Motor neuron (in vitro differentiated cells): ENCODE measurements at regions not wholly inside any gene's neighbourhood (a gene's known extent, or its start where the extent isn't known, plus 50 kb on each side); places are given as distances from the start of the nearest gene placed in this dataset.

Source experiments
- ATAC-seq, 8 experiments: fragments of 200-7000 bp; cut with Tn5 transposase; replicated peaks in 6 of 8; 2 replicates each; pipeline ENCODE4 v1.8.0; 2021; ENCODE audit warnings: mild to moderate bottlenecking in 8 of 8, moderate library complexity in 8 of 8
- H3K27ac ChIP-seq, 2 donors: fragments of 250-450 bp; sonication (Bioruptor Pico); 2 replicates each; pipeline ENCODE4 v1.9.0; 2021; ENCODE audit warnings: antibody characterized with exemption in 2 of 2, mild to moderate bottlenecking in 2 of 2, moderate library complexity in 1 of 2
- H3K4me1 ChIP-seq, 2 donors: fragments of 250-450 bp; sonication (Bioruptor Pico); replicated peaks in 1 of 2; 2 replicates each; pipeline ENCODE4 v1.6.1; 2021; ENCODE audit warnings: antibody characterized with exemption in 2 of 2, mild to moderate bottlenecking in 2 of 2, moderate library complexity in 1 of 2
- H3K4me3 ChIP-seq, 5 donors: fragments of 250-450 bp; sonication (Bioruptor Pico); 2 replicates each; pipeline ENCODE4 v1.9.0; 2021; ENCODE audit warnings: antibody characterized with exemption in 5 of 5, mild to moderate bottlenecking in 5 of 5, moderate library complexity in 4 of 5
- WGBS, 10 experiments: fragments of 450-650 bp; shearing (Covaris generic); methylation state at CpG; one replicate each; pipeline ENCODE4 v1.0.0; 2022; 5-methylcytosine and 5-hydroxymethylcytosine counted together
- in situ Hi-C, 9 experiments: fragments of 400-800 bp; cut with MboI; loops; one replicate each; pipeline ENCODE4 v1.15.0; 2021; ENCODE audit warnings: low sequenced_read_pairs in 9 of 9, low pct_unique_long_range_greater_than_20kb in 2 of 9; ENCODE audit not compliant: unreplicated experiment in 9 of 9

DNA sequence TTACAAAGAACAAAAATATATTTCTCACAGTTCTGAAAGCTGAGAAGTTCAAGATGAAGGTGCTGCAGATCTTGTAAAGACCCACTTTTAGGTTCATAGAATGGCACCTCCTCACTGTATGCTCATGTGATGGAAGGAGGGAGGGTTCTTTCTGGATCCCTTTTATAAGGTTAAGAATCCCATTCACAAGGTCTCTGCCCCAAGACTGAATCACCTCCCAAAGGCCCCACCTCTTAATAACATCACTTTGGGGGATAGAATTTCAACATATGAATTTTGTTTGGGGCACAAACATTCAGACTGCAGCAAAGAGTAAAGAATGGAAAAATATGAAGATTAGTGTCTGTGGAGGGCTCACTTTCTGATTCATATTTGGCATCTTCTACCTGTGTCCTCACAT lies 77.1 kb upstream of the PRR16 start:
- Histone ChIP-seq H3K27ac (no peak overlapping the region), H3K4me1 (no peaks in the 10 kb centered on the region), H3K4me3 (no peak overlapping the region)
- ATAC-seq, result no peak
- in situ Hi-C loops, result no loop called here

DNA sequence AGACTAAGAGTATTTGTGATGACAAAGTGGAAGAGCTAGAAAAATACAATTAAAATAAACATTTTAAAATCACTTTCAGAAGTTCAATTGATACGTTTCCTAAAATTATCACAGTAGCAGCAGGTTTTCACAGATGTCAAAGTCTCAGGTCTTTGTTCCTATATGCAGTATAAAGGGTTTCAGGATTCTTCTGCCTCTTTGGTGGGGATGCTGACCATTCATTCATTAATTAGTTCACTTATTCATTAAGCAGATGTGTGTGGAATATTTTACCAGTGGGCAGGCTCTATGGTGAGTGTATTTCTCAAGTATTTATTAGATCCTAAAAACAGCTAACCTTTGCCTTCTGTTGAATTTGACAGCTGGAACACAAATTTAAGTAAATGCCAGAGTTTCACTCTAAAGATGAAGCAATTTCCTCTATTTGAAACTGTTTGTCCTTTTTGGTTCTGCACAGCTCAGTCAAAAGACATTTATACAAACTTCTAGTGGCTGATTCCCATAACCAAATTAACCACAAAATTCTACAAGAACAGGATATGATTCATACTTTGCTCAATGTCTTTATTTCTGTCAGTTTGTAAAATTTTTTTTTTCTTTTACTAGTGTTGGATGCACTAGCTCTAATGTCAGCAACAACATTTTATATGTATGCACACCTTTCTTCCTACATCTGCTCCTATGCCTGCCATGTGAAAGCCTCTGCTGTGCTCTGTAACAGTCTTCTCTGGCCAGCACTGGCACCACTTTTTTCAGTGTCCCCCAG lies 75.9 kb upstream of the PRR16 start:
- Histone ChIP-seq H3K4me1 (no peaks in the 10 kb centered on the region), H3K27ac (no peak overlapping the region), H3K4me3 (no peak overlapping the region)
- peak in 2 of 8 experiments; percentile 51 to 94 for ATAC-seq
- in situ Hi-C loops, result no loop called here
- 14 to 88% (median 53%) methylated on average over 1 of the region's 1 CpG; no CpG with 5 or more reads in 4 of the 10 experiments for WGBS, 10 experiments

DNA sequence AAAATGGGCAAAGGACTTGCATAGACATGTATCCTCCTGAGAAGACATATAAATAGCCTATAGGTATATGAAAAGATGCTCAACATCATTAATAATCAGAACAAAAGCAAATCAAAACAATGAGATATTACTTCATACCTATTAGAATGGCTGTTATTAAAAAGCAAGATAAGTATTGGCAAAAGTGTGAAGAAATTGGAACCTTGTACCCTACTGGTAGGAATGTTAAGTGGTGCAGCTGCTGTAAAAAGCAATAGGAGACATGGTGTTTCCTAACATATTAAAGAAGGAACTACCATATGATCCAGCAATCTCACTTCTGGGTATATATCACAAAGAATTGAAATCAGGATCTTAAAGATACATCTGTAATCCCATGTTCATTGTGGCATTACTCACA lies 69.8 kb upstream of the PRR16 start:
- ATAC-seq, result no peak
- Histone ChIP-seq H3K4me3 (no peak overlapping the region), H3K4me1 (no peaks in the 10 kb centered on the region), H3K27ac (no peak overlapping the region)
- in situ Hi-C loops, result no loop called here

DNA sequence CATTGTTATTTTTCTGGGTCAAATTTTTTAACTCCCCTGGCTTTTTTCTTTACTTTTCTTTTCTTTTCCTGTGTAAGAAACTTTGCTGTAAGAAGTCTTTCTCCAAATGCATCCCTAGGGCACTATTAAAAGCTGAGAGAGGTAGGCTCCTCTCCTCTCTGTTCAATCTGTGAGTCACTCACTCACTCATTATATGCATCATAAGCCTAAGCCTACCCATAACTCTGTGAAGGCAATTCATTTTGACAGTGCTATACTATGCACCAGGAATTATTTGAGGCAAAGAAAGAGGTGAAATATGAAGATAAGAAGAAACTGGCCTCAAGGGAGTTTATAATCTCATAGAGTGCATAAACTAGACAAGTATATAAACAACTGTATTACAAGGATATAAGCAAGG lies 67.9 kb upstream of the PRR16 start:
- Histone ChIP-seq H3K4me3 (no peak overlapping the region), H3K4me1 (no peaks in the 10 kb centered on the region), H3K27ac (no peak overlapping the region)
- in situ Hi-C loops, result no loop called here
- ATAC-seq, result peak in 6 of 8 experiments; percentile 63 to 100 (median 92)

DNA sequence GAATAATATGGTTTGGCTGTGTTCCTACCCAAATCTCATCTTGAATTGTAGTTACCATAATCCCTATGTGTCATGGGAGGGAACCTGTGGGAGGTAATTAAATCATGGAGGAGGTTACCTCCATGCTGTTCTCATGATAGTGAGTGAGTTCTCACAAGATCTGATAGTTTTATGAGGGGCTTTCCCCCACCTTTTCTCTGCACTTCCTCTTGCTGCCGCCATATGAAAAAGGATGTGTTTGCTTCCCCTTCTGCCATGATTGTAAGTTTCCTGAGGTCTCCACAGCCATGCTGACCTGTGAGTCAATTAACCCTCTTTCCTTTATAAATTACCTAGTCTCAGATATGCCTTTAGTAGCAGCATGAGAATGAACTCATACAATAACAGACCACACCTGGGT lies 63.7 kb upstream of the PRR16 start:
- ATAC-seq, result no peak
- no peak overlapping the region for H3K4me3 ChIP-seq
- H3K4me1 ChIP-seq, result no peaks in the 10 kb centered on the region
- no peak overlapping the region for H3K27ac ChIP-seq
- in situ Hi-C loops, result no loop called here
- 83 to 100% (median 93%) methylated on average over 1 of the region's 1 CpG; no CpG with 5 or more reads in 6 of the 10 experiments for WGBS, 10 experiments

DNA sequence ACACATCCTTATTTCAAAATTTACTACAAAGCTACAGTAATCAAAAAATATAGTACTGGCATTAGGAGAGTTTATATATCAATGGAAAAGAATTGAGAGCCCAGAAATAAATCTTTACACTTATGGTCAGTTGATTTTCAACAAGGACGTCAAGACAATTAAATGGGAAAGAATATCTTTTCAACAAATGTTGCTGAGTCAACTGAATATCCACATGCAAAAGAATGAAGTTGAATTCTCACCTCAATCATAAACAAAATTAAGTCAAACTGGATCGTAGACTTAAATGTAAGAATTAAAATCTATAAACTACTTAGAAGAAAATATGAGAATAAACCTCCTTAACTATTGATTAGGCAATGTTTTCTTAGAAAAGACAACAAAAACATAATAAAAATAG lies 61.5 kb upstream of the PRR16 start:
- Histone ChIP-seq H3K4me1 (no peaks in the 10 kb centered on the region), H3K27ac (no peak overlapping the region), H3K4me3 (no peak overlapping the region)
- ATAC-seq, result no peak
- in situ Hi-C loops, result no loop called here
- WGBS, 10 experiments, result 14 to 95% (median 89%) methylated on average over 1 to 2 of the region's 2 CpGs; no CpG with 5 or more reads in 1 of the 10 experiments

DNA sequence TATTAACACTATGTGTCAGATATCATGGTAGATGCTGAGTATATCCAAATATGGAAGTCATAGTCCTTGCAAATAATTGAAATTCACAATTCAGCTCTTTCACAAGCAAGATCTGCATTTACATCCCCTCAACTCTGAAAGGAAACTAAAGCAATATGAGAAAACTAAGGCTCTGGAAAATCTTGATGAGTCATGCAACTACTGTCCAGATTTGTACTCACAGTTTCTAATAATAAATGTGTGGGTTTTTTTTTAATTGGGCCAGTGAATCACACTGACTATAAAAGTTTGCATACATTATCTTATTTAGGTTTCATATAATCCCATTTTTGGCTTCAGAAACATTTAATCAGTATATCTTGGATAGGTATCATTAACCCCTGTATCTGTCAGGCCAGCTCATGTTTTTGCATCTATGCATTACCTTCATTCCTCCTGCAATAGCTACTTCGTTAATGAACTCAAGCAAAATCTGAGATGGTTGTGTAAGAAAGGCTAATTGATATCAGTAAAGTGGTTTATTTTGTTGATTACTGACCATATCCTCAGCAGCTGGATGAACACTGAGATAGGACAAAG lies 58.7 kb upstream of the PRR16 start:
- peak in 4 of 8 experiments; percentile 22 to 94 (median 61) for ATAC-seq

DNA sequence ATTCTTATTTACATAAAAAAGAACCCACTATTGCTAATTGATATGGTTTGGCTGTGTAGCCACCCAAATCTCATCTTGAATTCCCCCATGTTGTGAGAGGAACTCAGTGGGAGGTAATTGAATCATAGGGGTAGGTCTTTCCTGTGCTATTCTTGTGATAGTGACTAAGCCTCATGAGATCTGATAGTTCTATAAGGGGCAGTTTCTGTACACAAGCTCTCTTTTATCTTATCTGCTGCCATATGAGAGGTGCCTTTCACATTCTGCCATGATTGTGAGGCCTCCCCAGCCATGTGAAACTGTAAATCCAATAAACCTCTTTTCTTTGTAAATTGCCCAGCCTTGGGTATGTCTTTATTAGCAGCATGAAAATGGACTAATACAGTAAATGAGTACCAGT lies 58.2 kb upstream of the PRR16 start:
- ATAC-seq, result peak in 5 of 8 experiments; percentile 29 to 58 (median 31)
- no peak overlapping the region for H3K4me3 ChIP-seq
- H3K27ac ChIP-seq, result no peak overlapping the region
- no peaks in the 10 kb centered on the region for H3K4me1 ChIP-seq
- in situ Hi-C loops, result no loop called here

More for the DNA sequence above, 58.7 kb upstream of the PRR16 start:
- 0 to 100% (median 76%) methylated on average over 1 of the region's 1 CpG; no CpG with 5 or more reads in 2 of the 10 experiments for WGBS, 10 experiments
- H3K4me3 ChIP-seq, result no peak overlapping the region
- in situ Hi-C loops, result no loop called here
- no peak overlapping the region for H3K27ac ChIP-seq
- no peaks in the 10 kb centered on the region for H3K4me1 ChIP-seq

DNA sequence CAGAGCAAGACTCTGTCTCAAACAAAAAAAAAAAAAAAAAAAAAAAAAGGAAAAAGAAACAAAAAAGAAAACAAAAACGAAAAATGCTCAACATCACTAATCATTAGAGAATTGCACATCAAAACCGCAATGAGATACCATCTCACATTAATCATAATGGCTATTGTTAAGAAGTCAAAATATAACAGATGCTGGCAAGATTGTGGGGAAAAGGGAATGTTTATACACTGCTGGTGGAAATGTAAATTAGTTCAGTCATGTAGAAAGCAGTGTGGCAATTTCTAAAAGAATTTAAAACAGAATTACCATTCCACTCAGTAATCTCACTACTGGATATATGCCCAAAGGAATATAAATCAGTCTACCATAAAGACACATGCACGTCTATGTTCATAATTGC lies 50.4 kb upstream of the PRR16 start:
- in situ Hi-C loops, result no loop called here
- ATAC-seq, result no peak

More for the DNA sequence above, 50.4 kb upstream of the PRR16 start:
- Histone ChIP-seq H3K27ac (no peak overlapping the region), H3K4me3 (no peak overlapping the region), H3K4me1 (no peaks in the 10 kb centered on the region)
- 54 to 100% (median 75%) methylated on average over 1 to 3 of the region's 3 CpGs for WGBS, 10 experiments
